Neural cell (in vitro differentiated cells): ENCODE measurements at regions not wholly inside any gene's neighbourhood (a gene's known extent, or its start where the extent isn't known, plus 50 kb on each side); places are given as distances from the start of the nearest gene placed in this dataset.

Experiments used
- POLR2AphosphoS5 ChIP-seq: IDR thresholded peaks from 2 replicates; pipeline ENCODE4 v1.6.1; 2012
- TF ChIP-seq, protein P1 (sequence below): fragments of 450-650 bp; IDR thresholded peaks from 2 replicates; pipeline ENCODE4 v1.5.1; 2014; ENCODE audit warnings: antibody characterized with exemption, mild to moderate bottlenecking, moderate library complexity; ENCODE audit not compliant: poor library complexity, severe bottlenecking
- TF ChIP-seq, protein P2 (sequence below): IDR thresholded peaks from 2 replicates; pipeline ENCODE4 v1.6.1; 2012; ENCODE audit warnings: borderline replicate concordance

DNA sequence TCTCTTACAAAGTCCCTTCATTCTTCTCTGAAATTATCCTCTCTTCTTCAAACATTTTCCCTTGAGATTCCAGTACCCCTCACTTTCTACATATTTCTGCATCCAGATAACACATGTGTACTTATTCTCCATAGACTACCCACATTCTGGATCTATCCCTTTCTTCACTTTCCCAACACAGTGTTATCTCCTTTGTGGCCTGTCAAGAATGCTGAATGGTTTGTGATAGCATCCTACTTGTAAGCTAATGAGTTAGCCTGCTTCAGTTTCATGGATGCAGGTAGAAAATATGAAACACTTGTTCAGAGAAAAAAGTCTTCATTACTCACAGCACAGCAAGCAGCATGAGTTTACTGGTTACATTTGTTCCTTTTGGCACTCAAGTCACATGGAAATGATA lies 245.4 kb downstream of the HTR1B start:
- TF ChIP-seq, protein P1, sequence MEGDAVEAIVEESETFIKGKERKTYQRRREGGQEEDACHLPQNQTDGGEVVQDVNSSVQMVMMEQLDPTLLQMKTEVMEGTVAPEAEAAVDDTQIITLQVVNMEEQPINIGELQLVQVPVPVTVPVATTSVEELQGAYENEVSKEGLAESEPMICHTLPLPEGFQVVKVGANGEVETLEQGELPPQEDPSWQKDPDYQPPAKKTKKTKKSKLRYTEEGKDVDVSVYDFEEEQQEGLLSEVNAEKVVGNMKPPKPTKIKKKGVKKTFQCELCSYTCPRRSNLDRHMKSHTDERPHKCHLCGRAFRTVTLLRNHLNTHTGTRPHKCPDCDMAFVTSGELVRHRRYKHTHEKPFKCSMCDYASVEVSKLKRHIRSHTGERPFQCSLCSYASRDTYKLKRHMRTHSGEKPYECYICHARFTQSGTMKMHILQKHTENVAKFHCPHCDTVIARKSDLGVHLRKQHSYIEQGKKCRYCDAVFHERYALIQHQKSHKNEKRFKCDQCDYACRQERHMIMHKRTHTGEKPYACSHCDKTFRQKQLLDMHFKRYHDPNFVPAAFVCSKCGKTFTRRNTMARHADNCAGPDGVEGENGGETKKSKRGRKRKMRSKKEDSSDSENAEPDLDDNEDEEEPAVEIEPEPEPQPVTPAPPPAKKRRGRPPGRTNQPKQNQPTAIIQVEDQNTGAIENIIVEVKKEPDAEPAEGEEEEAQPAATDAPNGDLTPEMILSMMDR, result no peak
- TF ChIP-seq, protein P2, sequence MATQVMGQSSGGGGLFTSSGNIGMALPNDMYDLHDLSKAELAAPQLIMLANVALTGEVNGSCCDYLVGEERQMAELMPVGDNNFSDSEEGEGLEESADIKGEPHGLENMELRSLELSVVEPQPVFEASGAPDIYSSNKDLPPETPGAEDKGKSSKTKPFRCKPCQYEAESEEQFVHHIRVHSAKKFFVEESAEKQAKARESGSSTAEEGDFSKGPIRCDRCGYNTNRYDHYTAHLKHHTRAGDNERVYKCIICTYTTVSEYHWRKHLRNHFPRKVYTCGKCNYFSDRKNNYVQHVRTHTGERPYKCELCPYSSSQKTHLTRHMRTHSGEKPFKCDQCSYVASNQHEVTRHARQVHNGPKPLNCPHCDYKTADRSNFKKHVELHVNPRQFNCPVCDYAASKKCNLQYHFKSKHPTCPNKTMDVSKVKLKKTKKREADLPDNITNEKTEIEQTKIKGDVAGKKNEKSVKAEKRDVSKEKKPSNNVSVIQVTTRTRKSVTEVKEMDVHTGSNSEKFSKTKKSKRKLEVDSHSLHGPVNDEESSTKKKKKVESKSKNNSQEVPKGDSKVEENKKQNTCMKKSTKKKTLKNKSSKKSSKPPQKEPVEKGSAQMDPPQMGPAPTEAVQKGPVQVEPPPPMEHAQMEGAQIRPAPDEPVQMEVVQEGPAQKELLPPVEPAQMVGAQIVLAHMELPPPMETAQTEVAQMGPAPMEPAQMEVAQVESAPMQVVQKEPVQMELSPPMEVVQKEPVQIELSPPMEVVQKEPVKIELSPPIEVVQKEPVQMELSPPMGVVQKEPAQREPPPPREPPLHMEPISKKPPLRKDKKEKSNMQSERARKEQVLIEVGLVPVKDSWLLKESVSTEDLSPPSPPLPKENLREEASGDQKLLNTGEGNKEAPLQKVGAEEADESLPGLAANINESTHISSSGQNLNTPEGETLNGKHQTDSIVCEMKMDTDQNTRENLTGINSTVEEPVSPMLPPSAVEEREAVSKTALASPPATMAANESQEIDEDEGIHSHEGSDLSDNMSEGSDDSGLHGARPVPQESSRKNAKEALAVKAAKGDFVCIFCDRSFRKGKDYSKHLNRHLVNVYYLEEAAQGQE, result no peak
- TF ChIP-seq POLR2AphosphoS5, result no peak
